WERI-Rb-1 (cell line): ENCODE measurements at regions not wholly inside any gene's neighbourhood (a gene's known extent, or its start where the extent isn't known, plus 50 kb on each side); places are given as distances from the start of the nearest gene placed in this dataset.

Source experiments
- DNase-seq: peaks from one replicate; pipeline ENCODE4 v3.0.0-alpha.2; 2020
- H3K27ac ChIP-seq: fragments of 250-450 bp; sonication (Bioruptor Pico); 2 replicates; pipeline ENCODE4 v1.5.1; 2020; ENCODE audit warnings: mild to moderate bottlenecking, moderate library complexity
- H3K27me3 ChIP-seq: fragments of 250-450 bp; sonication (Bioruptor Pico); 2 replicates; pipeline ENCODE4 v1.5.1; 2021; ENCODE audit warnings: mild to moderate bottlenecking, low read depth, moderate library complexity; ENCODE audit not compliant: insufficient read depth, severe bottlenecking
- H3K36me3 ChIP-seq: fragments of 250-450 bp; sonication (Bioruptor Pico); 2 replicates; pipeline ENCODE4 v1.5.1; 2020; ENCODE audit warnings: mild to moderate bottlenecking, moderate library complexity
- H3K4me3 ChIP-seq: 2 replicates; pipeline ENCODE4 v1.5.1; 2011; ENCODE audit warnings: low read depth, mild to moderate bottlenecking, control low read depth, low read length
- H3K9me3 ChIP-seq: fragments of 250-450 bp; sonication (Bioruptor Pico); 2 replicates; pipeline ENCODE4 v1.5.1; 2021; ENCODE audit warnings: mild to moderate bottlenecking, moderate library complexity; ENCODE audit not compliant: severe bottlenecking
- TF ChIP-seq, protein P1 (sequence below): IDR thresholded peaks from 2 replicates; pipeline ENCODE4 v1.5.1; 2011; ENCODE audit warnings: low read depth, mild to moderate bottlenecking, control low read depth, inconsistent platforms, low read length

DNA sequence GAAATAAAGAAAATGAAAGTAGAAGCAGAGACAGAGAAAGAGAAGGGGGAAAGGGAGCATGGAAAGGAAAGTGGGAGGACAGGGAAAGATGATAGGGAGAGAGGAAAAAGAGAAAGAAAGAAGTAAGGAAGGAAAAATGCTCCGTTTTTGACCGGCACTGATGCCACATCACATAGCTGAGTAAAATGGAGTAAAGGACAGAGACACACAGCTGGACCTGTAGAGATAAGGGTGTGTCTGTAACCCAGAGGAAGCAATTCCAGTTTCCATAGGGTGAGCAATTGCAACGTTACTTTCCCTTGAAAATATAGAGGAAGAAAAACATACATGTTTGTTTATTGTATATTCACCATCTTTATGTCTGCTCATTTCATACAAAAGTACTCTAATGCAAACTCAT lies 1866.9 kb upstream of the PIK3C3 start:
- H3K4me3 ChIP-seq: no peak overlapping the region
- TF ChIP-seq, protein P1, sequence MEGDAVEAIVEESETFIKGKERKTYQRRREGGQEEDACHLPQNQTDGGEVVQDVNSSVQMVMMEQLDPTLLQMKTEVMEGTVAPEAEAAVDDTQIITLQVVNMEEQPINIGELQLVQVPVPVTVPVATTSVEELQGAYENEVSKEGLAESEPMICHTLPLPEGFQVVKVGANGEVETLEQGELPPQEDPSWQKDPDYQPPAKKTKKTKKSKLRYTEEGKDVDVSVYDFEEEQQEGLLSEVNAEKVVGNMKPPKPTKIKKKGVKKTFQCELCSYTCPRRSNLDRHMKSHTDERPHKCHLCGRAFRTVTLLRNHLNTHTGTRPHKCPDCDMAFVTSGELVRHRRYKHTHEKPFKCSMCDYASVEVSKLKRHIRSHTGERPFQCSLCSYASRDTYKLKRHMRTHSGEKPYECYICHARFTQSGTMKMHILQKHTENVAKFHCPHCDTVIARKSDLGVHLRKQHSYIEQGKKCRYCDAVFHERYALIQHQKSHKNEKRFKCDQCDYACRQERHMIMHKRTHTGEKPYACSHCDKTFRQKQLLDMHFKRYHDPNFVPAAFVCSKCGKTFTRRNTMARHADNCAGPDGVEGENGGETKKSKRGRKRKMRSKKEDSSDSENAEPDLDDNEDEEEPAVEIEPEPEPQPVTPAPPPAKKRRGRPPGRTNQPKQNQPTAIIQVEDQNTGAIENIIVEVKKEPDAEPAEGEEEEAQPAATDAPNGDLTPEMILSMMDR: no peak
- no peaks in the 10 kb centered on the region for H3K36me3 ChIP-seq

DNA sequence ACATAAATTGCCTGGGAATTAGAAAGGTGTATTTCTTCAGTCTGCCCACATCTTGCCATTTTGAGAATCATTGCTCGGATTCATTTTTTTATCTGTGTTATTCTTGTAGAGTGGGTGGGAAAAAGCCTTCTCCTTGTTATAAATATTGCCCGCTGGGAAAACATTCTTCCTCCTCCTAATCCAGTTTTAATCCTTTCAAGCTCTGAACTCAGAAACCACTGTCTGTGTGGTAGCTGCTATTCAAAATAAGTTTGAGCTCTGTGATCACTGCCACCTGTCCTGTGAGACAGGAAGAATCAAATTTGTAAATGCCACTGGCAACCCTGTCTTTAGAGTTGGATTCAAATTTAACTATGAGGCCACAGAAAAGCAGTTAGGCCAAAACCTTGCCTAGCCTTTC lies 1875.2 kb upstream of the PIK3C3 start:
- Histone ChIP-seq H3K4me3 (no peak overlapping the region), H3K27me3 (no peaks in the 10 kb centered on the region), H3K9me3 (no peaks in the 10 kb centered on the region), H3K27ac (no peak overlapping the region), H3K36me3 (no peaks in the 10 kb centered on the region)
- TF ChIP-seq, protein P1: no peak
- peak; percentile 15 for DNase-seq

More for the DNA sequence above, 1866.9 kb upstream of the PIK3C3 start:
- H3K27ac ChIP-seq: no peak overlapping the region
- no peak for DNase-seq
- H3K9me3 ChIP-seq: no peaks in the 10 kb centered on the region
- H3K27me3 ChIP-seq: no peaks in the 10 kb centered on the region

DNA sequence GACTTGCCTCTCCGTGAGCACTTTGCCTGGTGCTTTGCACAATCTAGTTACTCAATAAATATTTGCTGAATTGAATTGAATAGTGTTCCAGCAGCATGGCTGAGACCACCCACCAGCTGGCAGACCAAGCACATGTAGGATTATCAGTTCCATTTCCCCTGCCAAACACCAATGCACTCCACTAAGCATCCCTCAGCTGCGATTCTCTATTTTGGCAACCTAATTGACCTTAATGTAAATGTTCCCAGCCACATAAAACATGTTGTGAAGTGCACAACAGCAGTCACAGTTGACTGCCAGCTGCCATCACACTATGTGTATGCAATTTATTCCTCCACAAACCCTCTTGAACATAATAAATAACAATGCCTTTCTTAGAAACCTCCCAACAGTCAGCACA lies 1879.4 kb upstream of the PIK3C3 start:
- no peak overlapping the region for H3K4me3 ChIP-seq
- no peaks in the 10 kb centered on the region for H3K9me3 ChIP-seq
- H3K36me3 ChIP-seq: no peaks in the 10 kb centered on the region
- no peak overlapping the region for H3K27ac ChIP-seq
- TF ChIP-seq, protein P1: no peak
- no peaks in the 10 kb centered on the region for H3K27me3 ChIP-seq
- no peak for DNase-seq

DNA sequence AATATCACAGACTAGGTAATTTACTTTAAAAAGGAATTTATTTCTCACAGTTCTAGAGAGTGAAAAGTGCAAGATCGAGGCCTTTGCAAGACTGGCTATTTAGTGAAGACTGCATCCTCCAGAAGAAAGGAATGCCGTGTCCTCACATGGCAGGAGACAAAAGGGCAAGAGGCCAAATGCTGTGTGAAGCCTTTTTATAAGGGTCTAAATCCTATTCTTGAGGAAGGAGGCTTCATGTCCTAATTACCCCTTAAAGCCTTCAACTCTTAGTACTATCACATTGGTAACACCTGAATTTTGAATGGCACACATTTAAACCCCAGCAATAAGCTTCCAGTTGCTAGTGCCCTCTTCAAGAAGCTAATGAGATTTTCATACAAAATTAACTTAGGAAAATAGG lies 1882.3 kb upstream of the PIK3C3 start:
- no peaks in the 10 kb centered on the region for H3K9me3 ChIP-seq
- H3K27me3 ChIP-seq: no peaks in the 10 kb centered on the region
- TF ChIP-seq, protein P1: no peak
- no peak overlapping the region for H3K4me3 ChIP-seq
- no peak for DNase-seq
- no peaks in the 10 kb centered on the region for H3K36me3 ChIP-seq
- H3K27ac ChIP-seq: no peak overlapping the region

DNA sequence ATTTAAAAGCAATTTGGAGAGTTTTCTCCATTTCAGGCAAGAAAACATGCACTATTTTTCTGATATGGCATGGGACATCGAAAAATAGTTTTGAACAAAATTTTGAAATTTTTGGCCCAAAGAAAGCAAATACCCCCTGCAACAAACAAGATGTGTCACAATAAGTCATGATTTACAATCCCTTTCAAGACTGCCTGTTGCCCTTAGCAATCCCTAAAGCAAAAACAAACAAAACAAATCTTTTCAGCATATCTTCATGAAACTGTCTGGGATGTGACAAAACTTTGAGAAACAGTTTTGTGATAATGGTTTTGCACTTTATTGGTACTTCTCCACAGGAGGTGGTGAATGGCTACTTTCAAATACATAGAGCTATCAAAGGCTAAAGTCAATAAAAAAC lies 1888.7 kb upstream of the PIK3C3 start:
- H3K27me3 ChIP-seq: no peaks in the 10 kb centered on the region
- DNase-seq: no peak
- no peak overlapping the region for H3K27ac ChIP-seq
- TF ChIP-seq, protein P1: no peak
- H3K36me3 ChIP-seq: no peaks in the 10 kb centered on the region
- H3K4me3 ChIP-seq: no peak overlapping the region
- no peaks in the 10 kb centered on the region for H3K9me3 ChIP-seq

DNA sequence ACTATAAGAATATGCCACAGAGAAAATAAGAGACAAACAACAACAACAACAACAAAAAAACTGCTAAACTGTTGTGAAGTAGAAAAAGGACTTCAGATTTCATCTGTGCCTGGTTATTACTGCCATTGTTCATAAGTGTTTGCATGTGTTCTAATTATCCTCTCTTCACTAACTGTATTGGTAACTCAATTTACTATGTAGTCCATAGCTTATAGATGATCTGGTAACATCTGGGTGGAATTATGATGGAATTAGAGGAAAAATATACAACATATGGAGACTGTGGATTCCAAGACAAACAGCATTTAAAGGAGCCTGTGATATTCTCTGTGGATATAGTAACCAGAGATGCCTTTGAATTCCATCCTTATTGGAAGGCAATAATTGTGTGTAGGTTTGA lies 1891.5 kb upstream of the PIK3C3 start:
- no peak for DNase-seq
- Histone ChIP-seq H3K9me3 (no peaks in the 10 kb centered on the region), H3K36me3 (no peaks in the 10 kb centered on the region), H3K4me3 (no peak overlapping the region), H3K27ac (no peak overlapping the region), H3K27me3 (no peaks in the 10 kb centered on the region)
- TF ChIP-seq, protein P1: no peak
